Endothelial cell of umbilical vein (primary cell): ENCODE measurements at regions not wholly inside any gene's neighbourhood (a gene's known extent, or its start where the extent isn't known, plus 50 kb on each side); places are given as distances from the start of the nearest gene placed in this dataset.

Experiments
- BruUV-seq: library from RNA; stranded (reverse); fragments of 400-500 nt; replicated peaks from 2 replicates; lab custom pipeline; 2021; lab: Mats Ljungman, UMichigan
- CTCF ChIA-PET: fragments of 300-600, 350-600 bp; sonication (Branson Sonifier 250); formaldehyde crosslinking; loops from one replicate; lab custom pipeline; 2021; ENCODE audit warnings: antibody characterized with exemption, inconsistent platforms; lab: Charles Lee
- POLR2A ChIA-PET: fragments of 300-600, 350-600 bp; sonication (Branson Sonifier 250); formaldehyde crosslinking; loops from one replicate; lab custom pipeline; 2021; ENCODE audit warnings: antibody characterized with exemption, inconsistent platforms; lab: Charles Lee
- DNase-seq: peaks from one replicate; pipeline ENCODE4 v3.0.0-alpha.2; 2011; ENCODE audit warnings: low read depth, low spot score
- FAIRE-seq: peaks from 2 replicates; lab custom pipeline; 2011; peaks lifted over from hg19 to GRCh38; lab: Jason Lieb, UNC
- H2AFZ ChIP-seq: 2 replicates; pipeline ENCODE4 v1.6.0; 2012; ENCODE audit warnings: low read depth, low read length, control low read depth, inconsistent platforms
- H3K27ac ChIP-seq: 2 replicates; pipeline ENCODE4 v1.5.1; 2011; ENCODE audit warnings: low read depth, mild to moderate bottlenecking, control low read depth, low read length, moderate library complexity; ENCODE audit not compliant: insufficient read depth
- H3K27me3 ChIP-seq, 2 experiments: 2 replicates each; pipeline versions ENCODE4 v1.6.0 to v1.6.1; 2011; ENCODE audit warnings: low read length in 2 of 2, mixed read lengths in 1 of 2; ENCODE audit not compliant: control insufficient read depth in 2 of 2, insufficient read depth in 2 of 2
- H3K36me3 ChIP-seq, 2 experiments: 2 replicates in 1 of 2; 3 replicates in 1 of 2; pipeline ENCODE4 v1.5.1; 2011; ENCODE audit warnings: low read length in 2 of 2, mild to moderate bottlenecking in 1 of 2, moderate library complexity in 1 of 2; ENCODE audit not compliant: control insufficient read depth in 2 of 2, insufficient read depth in 2 of 2; ENCODE audit errors: extremely low read depth in 1 of 2
- H3K4me1 ChIP-seq: 3 replicates; pipeline ENCODE4 v1.5.1; 2011; ENCODE audit warnings: mild to moderate bottlenecking, low read length; ENCODE audit not compliant: control insufficient read depth, insufficient read depth; ENCODE audit errors: extremely low read depth
- H3K4me2 ChIP-seq: 2 replicates; pipeline ENCODE4 v1.6.1; 2011; ENCODE audit warnings: low read length, control low read depth, mixed read lengths; ENCODE audit not compliant: insufficient read depth
- H3K4me3 ChIP-seq, 3 experiments: fragments of 200-600 bp in 1 of 3; sonication (generic), shearing (Covaris generic) in 1 of 3; replicated peaks in 1 of 3; 2 replicates each; pipeline ENCODE4 v1.5.1; 2011 to 2016; ENCODE audit warnings: control low read depth in 3 of 3, low read length in 3 of 3, mild to moderate bottlenecking in 2 of 3, inconsistent platforms in 1 of 3, low read depth in 1 of 3, moderate library complexity in 1 of 3; ENCODE audit not compliant: insufficient read depth in 1 of 3
- H3K79me2 ChIP-seq: 2 replicates; pipeline ENCODE4 v1.6.0; 2012; ENCODE audit warnings: low read length, inconsistent platforms; ENCODE audit not compliant: control insufficient read depth, insufficient read depth
- H3K9ac ChIP-seq: replicated peaks from 2 replicates; pipeline ENCODE3; 2011; ENCODE audit warnings: low read length, control low read depth; ENCODE audit not compliant: insufficient read depth; ENCODE audit errors: extremely low read depth
- H3K9me1 ChIP-seq: replicated peaks from 3 replicates; pipeline ENCODE4 v1.6.0; 2011; ENCODE audit warnings: mild to moderate bottlenecking, low read length; ENCODE audit not compliant: control insufficient read depth, insufficient read depth; ENCODE audit errors: extremely low read depth
- H3K9me3 ChIP-seq: replicated peaks from 2 replicates; pipeline ENCODE4 v1.5.1; 2012; ENCODE audit warnings: low read length, inconsistent platforms; ENCODE audit not compliant: control insufficient read depth, insufficient read depth
- H4K20me1 ChIP-seq: replicated peaks from 2 replicates; pipeline ENCODE3; 2011; ENCODE audit warnings: mild to moderate bottlenecking, low read length; ENCODE audit not compliant: control insufficient read depth, insufficient read depth; ENCODE audit errors: extremely low read depth
- CTCF ChIP-seq, 2 donors: IDR thresholded peaks; 1 replicate in 1 of 2; 2 replicates in 1 of 2; pipeline ENCODE4 v1.5.1; 2011; ENCODE audit warnings: low read length in 2 of 2, mild to moderate bottlenecking in 2 of 2, moderate library complexity in 2 of 2, control low read depth in 1 of 2, inconsistent platforms in 1 of 2, low read depth in 1 of 2; ENCODE audit not compliant: insufficient read depth in 1 of 2; ENCODE audit errors: extremely low read depth in 1 of 2
- EZH2 ChIP-seq: IDR thresholded peaks from 2 replicates; pipeline ENCODE4 v1.6.1; 2012; ENCODE audit warnings: borderline replicate concordance, low read depth, mild to moderate bottlenecking, moderate library complexity, low read length, inconsistent platforms; ENCODE audit not compliant: severe bottlenecking
- FOS ChIP-seq: IDR thresholded peaks from 2 replicates; pipeline ENCODE4 v1.6.1; 2011; ENCODE audit warnings: mild to moderate bottlenecking, low read length, moderate library complexity, borderline replicate concordance; ENCODE audit not compliant: insufficient read depth
- GATA2 ChIP-seq: IDR thresholded peaks from 2 replicates; pipeline ENCODE4 v1.7.0; 2011; ENCODE audit warnings: low read depth, mild to moderate bottlenecking, moderate library complexity, mixed read lengths, low read length; ENCODE audit not compliant: insufficient read length, insufficient read depth
- JUN ChIP-seq: IDR thresholded peaks from 2 replicates; pipeline ENCODE4 v1.6.1; 2011; ENCODE audit warnings: borderline replicate concordance, low read depth; ENCODE audit not compliant: insufficient read length, insufficient read depth
- MAX ChIP-seq: IDR thresholded peaks from 2 replicates; pipeline ENCODE4 v1.6.1; 2011; ENCODE audit not compliant: insufficient read depth, insufficient read length
- MYC ChIP-seq: IDR thresholded peaks from one replicate; pipeline ENCODE4 v1.6.1; 2011; ENCODE audit warnings: mild to moderate bottlenecking, low read depth, low read length
- POLR2A ChIP-seq: IDR thresholded peaks from 2 replicates; pipeline ENCODE4 v1.6.1; 2012; ENCODE audit warnings: low read depth, mild to moderate bottlenecking, control low read depth, low read length
- POLR2AphosphoS5 ChIP-seq: IDR thresholded peaks from 2 replicates; pipeline ENCODE4 v1.6.1; 2012; ENCODE audit warnings: low read depth, mild to moderate bottlenecking, control low read depth, low read length, moderate library complexity; ENCODE audit not compliant: insufficient read depth
- dilution Hi-C: fragments of 300-500 bp; cut with MboI; formaldehyde crosslinking; loops from one replicate; pipeline ENCODE4 v1.15.0; 2019; ENCODE audit warnings: low sequenced_read_pairs; ENCODE audit not compliant: extremely low pct_ligation_motif_present
- intact Hi-C: fragments of 100-400 bp; cut with micrococcal nuclease; formaldehyde crosslinking; loops from one replicate; pipeline ENCODE4 v1.10.0; 2022

GRCh38 chr10:121063744-121064143, 212.6 kb downstream of the WDR11 start:
- BruUV-seq: no TSS peak
- H3K4me1 ChIP-seq: no peaks in the 10 kb centered on the region
- H3K79me2 ChIP-seq: no peaks in the 10 kb centered on the region
- no peak for TF ChIP-seq MYC
- no peak for TF ChIP-seq POLR2A
- no peak for TF ChIP-seq FOS
- TF ChIP-seq CTCF (IDR thresholded peaks at IDR 0.05; ENCODE audit: extremely low read depth in 1 of 2, insufficient read depth in 1 of 2, low read depth in 1 of 2, low read length in 2 of 2): no peak
- TF ChIP-seq EZH2: no peak
- no peak for TF ChIP-seq MAX
- no peak for TF ChIP-seq POLR2AphosphoS5
- TF ChIP-seq JUN: no peak
- TF ChIP-seq GATA2: no peak
- no peak overlapping the region for H3K4me3 ChIP-seq
- intact Hi-C loops: no loop called here
- no peaks in the 10 kb centered on the region for H4K20me1 ChIP-seq
- ChIA-PET CTCF (no interaction called here), POLR2A (no interaction called here)
- no peak overlapping the region for H2AFZ ChIP-seq
- H3K4me2 ChIP-seq: no peak overlapping the region
- H3K9ac ChIP-seq: no peak overlapping the region
- dilution Hi-C loops: no loop called here
- no peaks in the 10 kb centered on the region for H3K9me3 ChIP-seq
- DNase-seq (no peak), FAIRE-seq (no peak)
- H3K27me3 ChIP-seq: no peaks in the 10 kb centered on the region
- H3K36me3 ChIP-seq: no peaks in the 10 kb centered on the region
- no peaks in the 10 kb centered on the region for H3K9me1 ChIP-seq
- H3K27ac ChIP-seq: no peak overlapping the region
